Stromal cell of bone marrow (primary cell): ENCODE measurements at regions not wholly inside any gene's neighbourhood (a gene's known extent, or its start where the extent isn't known, plus 50 kb on each side); places are given as distances from the start of the nearest gene placed in this dataset.
"Not testable (repeated sequence)": the region's sequence is repeated elsewhere in the genome, so short reads cannot be mapped to it uniquely, and the experiment has no call there.

ENCODE experiments used
- DNase-seq: peaks from one replicate; pipeline ENCODE4 v3.0.0-alpha.2; 2012; ENCODE audit warnings: low read depth

DNA sequence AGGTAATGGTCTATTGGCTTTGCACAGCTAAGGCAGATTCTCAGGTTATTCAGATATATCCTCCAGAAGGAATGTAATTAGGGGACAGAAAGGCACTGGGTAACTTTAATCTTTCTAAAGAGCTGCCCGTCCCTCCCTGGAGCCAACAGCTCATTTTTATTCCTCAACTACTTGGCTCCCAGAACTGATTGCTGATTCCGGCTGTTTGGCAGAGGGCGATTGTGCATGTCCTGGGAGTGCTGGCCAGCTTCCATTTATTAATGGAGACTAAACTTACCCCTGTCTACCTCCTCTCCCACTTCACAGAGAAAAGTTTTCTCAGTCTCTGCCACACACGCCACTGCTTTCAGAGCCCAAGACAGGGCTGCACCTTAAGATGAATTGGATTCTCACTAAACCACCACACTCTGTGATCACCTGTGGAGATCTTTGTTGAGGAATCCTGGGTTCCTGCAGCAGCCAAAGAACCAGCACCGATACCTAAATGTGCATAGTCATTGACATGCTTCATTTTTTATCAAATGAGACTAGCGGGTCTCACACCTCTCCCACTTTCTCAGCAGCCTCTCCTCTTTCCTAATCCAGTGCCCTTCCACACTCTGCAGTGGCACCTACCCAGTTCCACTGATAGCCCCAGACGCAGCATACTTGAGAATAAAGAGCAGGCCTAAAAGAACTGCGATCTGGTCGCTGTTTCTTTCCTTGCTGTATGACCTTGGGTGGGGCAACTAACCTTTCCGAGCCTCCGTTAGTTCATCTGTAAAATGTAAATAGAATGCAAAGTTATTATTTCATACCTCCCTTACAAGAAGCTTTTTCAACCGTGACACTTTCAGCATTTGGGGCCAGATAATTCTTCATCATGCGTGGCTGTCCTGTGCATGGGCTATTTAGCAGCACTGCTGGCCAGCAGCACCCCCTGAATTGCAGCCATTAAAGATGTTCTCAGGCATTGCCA lies 648.7 kb downstream of the UQCRFS1 start:
- no peak for DNase-seq

DNA sequence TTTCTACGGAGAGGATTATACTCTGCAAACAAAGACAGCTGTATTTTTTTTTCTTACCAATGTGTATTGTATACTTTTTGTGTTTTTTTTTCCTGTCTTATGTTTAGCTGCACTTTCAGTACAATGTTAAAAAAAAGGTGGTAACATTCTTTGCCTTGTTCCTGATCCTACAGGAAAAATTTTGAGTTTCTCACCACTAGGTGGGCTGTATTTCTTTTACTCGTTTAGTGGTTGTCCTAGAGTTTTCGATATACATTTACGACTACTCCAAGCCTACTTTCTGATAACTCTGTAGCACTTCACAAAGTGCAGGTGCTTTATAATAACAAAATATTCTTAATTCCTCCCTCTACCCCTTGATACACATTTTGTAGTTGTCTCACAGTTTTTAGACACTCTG lies 652.2 kb downstream of the UQCRFS1 start:
- DNase-seq: no peak

DNA sequence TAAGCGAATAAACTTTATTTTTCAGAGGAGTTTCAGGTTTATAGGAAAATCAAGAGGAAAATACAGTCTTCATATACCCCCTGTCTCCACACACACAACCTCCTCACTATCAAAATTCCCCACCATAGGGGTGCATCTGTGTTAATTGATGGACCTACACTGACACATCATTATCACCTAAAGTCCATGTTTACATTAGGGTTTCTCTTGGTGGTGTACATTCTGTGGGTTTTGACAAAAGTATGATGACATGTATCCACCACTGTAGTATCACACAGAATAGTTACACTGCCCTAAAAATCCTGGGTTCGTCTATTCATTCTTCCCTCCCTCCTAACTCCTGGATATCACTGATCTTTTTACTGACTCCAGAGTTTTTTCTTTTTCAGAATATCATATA lies 654.2 kb downstream of the UQCRFS1 start:
- no peak for DNase-seq

DNA sequence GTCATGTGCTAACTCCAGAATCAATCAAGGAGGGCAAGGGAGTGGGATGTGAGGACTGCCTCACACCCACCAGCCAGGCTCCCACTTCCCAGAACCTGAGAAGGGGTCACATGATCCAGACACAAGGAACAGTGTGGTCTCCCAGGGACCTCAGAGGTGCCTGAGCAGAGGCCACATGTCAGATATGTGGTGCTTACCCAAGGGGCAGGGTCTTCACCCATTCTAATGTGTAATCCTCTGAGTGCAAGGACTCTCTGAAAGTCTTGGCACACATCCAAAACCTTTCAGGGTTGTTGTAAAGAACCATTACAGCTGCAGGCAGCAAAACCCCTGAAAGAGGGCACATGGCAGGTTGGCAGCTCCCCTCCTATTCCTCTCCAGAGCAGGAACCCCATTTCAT lies 656.6 kb downstream of the UQCRFS1 start:
- DNase-seq: no peak

DNA sequence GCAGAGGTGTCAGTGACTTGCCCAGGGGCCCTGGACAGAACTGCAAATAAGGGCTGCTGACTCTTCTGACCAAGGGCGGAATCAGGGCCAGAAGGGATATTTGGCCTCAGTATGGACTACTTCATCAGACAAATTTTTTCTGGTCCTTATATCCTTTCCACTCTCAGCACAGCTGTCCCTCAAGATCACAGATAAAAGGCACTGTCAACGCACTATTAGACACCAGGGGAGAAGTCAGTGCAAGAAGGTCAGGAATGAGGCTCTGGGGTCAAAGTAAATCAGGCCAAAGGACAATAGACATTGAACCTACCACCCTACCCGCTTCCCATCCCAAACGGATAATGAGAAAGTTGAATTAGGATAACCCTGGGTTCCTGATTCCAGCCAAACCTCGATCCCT lies 657.6 kb downstream of the UQCRFS1 start:
- DNase-seq: no peak

DNA sequence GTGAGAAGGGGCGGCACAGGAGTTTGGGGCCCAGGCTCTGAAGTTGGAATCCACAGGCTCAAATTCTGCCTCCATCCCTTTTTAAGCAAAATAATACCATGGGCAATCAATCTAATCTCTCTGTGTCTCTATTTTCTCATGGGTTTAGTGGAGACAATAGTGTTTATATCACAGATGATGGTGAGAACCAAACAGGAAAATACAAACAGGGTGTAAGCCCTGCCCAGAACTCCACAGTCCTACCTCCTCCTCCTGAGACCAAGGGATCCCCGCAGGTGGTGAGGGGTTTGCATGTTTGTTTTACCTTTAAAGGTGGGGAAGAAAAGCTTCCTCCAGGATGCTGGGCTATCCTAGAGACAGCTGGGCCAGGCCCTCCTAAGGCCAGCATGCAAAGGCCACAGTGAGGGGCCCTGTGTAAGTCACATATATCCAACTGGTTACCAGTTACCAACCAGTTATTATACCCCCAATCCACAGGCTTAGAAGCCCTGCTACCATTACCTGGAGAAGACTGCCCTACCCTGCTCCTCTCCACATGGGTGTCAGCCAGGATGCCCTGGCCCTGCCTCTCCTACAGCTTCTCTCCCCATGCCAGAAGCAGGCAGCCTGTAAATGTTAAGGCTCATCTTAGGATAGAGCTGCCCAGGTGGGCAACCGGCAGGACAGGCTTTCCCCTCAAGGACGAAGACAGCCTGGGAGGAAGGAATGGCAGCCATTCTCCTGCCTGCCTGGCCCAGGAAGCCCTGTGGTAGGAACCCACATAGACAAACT lies 658.4 kb downstream of the UQCRFS1 start:
- DNase-seq: no peak

DNA sequence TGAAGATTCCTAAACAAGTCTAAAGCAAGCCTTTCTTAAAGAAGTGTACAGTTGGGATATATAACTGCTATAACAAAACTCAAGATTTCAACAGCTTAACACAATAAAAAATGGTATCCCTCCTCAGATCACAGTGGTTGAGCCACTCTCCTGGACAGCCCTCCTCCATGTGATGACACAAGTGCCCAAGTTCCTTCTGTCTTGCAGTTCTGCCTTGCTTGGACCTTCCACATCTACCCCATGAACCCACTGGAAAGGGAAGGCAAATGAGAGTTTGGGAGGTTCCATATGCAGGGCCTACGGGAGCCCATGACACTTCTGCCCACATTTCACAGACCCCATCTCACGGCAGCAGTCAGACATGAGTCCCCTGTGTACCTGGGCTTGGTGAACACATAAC lies 659.2 kb downstream of the UQCRFS1 start:
- DNase-seq: no peak

DNA sequence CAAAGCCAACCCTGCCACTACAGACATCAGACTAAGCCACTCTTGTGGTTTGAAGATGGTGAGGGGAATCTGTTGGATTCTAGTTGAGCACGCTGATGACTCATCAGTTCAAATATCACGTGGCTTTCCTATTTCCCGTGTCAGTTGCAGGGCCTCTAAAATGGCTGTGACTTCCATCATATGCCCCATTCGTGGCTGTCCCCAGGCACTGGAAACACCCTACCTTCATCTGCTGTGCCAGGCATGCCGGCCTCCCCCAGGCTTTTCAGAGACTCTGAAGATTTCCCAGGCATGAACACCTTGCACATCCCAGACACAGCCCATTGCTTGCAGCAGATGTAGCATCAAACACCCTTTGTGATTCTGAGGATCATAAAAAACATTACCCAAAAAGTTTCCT lies 659.9 kb downstream of the UQCRFS1 start:
- DNase-seq: no peak

DNA sequence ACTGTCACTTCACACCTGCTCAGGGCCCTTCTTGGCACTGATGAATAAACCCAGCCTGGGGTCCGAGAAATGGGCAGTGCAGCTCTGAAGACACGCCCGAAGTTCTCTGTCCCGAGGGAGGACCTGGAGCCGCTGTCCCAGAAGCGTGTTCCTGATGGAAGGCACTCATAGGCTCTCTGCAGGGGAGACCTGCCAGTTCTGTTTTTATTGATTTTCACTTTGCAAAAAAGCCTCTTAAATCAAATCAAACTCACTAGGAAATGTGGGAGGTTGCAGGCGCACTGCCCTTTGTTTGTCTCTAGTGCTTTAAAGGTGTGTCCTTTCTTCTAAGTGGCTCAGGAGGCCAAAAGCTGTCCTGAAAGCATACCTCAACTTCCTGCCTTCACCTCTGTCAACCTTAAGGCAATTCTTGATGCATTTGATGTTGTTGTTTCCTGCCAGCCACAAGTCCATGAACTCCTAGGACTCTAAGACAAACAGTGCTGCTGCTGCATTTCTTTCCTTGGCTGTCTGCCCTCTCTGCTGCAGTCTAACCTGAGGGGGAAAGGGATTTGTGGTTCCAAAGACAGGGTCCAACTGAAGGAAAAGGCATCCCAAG lies 663.2 kb downstream of the UQCRFS1 start:
- no peak for DNase-seq

DNA sequence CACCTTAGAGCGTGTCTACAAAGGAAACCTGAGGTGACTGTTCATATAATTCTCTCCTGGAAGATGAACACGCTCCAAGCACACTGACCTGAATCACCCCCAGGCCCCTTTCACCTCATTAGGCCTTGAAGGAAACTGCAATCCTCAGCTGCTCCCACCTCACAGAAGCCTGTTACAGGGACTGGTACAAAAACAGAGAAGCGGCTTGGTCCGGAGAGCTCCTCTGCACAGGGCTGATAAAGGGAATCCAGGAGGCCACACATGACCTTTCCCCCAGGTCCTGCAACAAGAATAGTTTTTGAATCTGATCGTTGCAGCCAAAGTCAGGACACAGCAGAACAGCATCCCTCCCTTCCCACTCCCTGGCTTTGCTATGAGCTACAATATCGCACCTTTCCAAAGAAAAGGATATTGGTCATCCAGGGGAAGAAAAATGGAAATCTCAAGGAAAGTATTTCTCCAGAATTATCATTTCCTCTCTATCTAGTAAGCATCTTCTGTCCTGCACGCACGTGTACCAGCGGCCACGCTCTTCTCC lies 666.7 kb downstream of the UQCRFS1 start:
- DNase-seq: no peak

DNA sequence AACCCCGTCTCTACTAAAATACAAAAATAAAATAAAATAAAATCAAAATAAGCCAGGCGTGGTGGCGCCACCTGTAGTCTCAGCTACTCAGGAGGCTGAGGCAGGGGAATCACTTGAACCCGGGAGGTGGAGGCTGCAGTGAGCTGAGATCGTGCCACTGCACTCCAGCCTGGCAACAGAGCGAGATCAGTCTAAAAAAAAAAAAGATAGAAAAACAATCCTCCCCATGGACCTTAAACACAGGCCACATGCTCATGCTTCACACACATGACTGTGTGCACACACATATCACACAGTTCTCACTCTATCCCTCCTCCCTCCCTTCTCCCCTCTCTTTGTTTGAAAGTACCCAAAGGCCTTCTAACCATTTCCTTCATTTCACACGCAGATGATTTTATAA lies 667.6 kb downstream of the UQCRFS1 start:
- not testable (repeated sequence) for DNase-seq

DNA sequence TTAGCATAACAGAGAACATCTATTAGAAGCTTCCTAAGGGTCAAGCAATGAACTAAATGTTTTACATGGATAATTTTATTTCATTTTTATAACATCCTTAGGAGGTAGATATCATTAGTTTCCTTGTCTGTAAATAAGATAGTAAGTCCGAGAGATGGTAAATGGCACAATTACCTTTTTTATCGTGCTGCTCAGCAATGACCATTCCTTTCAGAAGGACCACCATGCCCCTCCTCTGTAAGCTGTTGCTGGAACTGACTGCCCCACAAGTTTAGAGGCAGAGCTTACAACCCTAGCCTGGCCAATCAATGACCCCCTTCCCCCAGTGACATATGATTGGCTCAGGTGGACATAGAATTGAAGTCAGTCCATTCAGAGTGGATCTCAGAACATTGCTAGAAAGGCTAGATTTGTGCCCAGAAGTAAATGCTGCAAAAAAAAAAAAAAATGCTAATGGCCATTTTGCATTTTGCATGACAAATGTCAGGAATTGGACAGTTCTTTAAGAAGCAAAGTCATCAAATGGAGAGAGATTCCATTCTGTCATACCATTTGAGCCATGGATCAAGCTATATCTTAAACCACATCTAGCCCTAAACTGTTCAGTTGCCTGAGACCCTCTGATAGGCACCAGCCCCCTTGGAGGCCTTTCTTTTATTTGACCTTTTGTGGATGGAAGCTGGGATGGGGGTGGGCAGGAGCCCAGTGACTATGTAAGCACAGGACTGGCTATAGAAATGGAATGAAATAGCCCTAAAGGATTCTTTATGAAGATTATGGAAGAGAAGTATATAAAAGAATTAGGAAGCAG lies 668.3 kb downstream of the UQCRFS1 start:
- DNase-seq: no peak

DNA sequence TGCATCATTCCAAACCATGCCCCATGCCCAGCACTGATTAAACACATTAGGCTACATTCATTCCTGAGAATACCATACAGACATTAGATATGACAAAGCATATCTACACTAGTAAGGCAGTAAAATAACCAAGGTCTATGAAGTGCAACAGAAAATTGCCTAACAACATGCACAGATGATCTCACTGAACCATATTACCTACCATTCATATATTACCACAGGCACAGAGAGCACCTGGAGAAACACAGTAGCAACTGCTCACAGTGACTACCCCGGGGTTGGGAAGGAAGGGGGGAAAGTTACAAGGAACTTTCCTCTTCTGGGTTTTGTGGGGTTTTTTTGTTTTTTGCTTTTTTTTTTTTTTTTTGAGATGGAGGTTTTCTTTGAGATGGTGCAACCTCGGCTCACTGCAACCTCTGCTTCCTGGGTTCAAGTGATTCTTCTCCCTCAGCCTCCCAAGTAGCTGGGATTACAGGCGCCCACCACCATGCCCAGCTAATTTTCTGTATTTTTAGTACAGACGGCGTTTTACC lies 669.6 kb downstream of the UQCRFS1 start:
- no peak for DNase-seq

DNA sequence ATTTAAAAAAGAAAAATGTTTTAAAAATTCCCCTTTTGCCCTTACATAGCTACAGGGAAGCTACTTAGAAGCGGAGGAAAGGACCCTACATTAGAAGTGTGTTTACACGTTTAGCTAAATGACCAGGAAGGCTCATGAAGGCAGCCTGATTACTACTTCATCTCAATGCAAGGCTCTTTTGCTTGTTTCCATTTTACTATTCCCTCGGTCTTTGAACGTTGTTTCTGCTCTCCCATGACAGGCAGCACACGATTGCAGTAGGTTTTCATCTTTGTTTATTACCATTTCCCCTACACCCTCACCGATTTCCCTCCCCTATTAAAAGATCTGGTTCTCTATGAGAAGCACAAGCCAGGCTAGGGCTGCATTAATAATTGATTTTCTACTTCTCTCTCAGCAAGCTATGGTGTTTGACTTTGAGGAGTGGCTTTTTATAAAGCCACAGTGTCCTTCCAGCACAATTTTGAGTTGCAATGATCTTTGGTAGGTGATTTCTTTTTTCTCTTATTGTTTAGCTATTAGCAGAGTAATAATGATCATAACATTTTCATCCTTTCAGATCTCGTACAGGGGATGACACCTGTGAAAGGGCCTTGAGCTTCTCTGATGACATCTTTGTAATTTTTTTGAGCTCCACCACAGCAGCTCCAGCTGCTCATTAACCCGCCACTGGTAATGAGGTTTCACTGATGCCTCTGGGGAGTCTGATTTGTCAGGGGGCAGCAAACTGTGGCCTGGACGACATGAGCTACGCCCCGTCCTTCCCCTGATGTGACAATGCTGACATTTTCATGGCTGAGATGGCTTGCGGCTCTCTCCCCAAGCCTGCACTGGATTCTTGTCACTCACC lies 670.3 kb downstream of the UQCRFS1 start:
- no peak for DNase-seq

DNA sequence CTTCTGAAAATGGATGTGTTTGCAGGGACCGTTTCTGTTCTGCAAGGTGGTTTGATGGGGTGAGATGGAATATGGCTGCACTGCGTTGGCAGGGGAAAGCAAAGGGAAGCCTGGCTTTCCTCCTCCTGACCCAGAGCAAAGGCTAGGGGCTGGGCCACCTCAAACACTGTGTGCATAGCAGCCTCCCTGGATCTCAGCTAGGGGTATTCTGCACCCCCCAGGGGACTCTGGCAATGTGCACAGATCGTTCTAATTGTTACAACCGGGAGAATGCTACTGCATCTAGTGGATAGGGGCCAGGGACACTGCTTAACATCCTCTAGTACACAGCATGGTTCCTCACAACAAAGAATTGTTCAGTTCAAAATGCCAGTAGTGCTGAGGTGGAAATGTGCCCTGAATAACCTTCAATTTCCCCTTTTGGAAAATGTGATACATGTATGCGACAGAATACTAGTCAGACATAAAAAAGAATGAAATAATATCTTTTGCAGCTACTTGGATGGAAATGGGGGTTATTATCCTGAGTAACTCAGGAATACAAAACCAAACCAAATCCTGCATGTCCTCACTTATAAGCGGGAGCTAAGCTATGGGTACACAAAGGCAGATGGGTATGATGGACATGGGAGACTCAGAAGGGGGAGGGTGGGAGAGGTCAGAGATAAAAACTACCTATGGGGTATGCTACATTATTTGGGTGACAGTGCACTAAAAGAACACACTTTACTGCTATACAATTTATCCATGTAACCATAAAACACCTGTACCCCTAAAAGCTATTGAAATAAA lies 671.2 kb downstream of the UQCRFS1 start:
- DNase-seq: no peak

DNA sequence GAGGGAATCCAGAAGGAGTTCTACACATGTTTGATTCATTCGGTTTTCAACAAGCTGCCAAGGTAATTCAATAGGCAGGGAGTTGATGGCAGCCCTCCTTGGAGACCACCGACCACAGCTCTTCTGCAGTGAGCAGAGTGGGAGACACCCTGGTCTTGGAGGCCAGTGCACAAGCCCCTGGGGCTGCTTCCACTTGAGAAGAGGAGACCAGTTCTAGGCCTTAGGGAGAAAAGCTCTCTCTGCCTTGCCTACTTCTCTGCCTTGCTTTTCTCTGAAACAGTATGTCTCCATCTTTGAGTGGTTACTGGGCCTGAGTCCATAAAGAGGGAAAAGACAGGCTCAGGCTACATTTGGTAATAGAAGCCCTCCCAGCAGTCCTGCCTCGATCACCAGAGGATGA lies 671.9 kb downstream of the UQCRFS1 start:
- no peak for DNase-seq

DNA sequence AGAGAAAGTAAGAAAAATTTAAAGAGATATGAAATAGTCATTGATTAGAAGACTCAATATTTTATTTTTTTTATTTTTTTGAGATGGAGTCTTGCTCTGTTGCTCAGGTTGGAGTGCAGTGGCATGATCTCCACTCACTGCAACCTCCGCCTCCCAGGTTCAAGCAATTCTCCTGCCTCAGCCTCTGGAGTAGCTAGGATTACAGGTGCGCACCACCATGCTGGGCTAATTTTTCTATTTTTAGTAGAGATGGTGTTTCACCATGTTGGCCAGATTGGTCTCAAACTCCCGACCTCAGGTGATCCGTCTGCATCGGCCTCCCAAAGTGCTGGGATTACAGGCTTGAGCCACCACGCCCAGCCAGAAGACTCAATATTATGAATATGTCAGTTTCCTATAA lies 672.6 kb downstream of the UQCRFS1 start:
- not testable (repeated sequence) for DNase-seq

DNA sequence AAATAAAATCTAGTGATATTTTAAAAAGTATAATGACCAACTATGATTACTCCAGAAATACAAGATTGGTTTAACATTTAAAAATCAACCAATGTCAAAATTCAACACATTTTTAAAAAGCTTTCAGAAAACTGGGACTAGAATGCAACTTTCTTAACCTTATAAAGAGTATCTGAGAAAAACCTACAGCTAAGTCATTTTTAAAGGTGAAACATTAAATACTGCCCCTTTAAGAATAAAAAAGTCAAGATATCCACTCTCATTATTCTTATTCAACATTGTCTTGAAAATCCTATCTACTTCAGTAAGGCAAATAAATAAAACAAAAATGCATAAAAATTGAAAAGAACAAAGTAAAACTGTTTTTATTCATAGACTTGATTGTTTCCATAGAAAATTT lies 673.2 kb downstream of the UQCRFS1 start:
- DNase-seq: no peak

DNA sequence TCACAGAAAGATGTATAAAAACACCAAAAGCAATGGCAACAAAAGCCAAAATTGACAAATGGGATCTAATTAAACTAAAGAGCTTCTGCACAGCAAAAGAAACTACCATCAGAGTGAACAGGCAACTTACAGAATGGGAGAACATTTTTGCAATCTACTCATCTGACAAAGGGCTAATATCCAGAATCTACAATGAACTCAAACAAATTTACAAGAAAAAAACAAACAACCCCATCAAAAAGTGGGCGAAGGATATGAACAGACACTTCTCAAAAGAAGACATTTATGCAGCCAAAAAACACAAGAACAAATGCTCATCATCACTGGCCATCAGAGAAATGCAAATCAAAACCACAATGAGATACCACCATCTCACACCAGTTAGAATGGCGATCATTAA lies 674.4 kb downstream of the UQCRFS1 start:
- not testable (repeated sequence) for DNase-seq

DNA sequence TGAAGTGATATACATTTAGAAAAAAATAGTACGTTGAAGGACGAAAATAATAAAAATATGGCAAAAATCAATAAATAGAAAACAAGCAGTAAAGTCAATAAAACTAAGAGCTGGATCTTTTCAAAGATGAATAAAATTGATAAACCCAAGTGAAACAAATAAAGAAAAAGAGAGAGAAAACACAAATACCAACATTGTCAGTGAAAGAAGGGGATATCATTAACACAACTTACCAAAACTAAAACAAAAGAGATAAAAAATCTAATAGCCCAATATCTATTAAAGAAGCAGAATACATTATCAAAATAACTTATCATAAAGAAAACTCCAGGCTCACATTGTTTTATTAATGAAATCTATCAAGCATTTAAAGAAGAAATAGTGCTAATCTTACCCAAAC lies 675.1 kb downstream of the UQCRFS1 start:
- no peak for DNase-seq
